ENCODE measurements at regions not wholly inside any gene's neighbourhood (a gene's known extent, or its start where the extent isn't known, plus 50 kb on each side); places are given as distances from the start of the nearest gene placed in this dataset.

GRCh38 chr9:74357577-74357976 is 139.6 kb upstream of the RORB start:
- H4K20me1 ChIP-seq (ENCODE audit: insufficient read depth), result no peaks in the 10 kb centered on the region
- no peaks in the 10 kb centered on the region for H3F3A ChIP-seq (replicated peaks; ENCODE audit: insufficient read depth)
- H3K4me3 ChIP-seq (ENCODE audit: low read depth in 2 of 2, low read length in 1 of 2), result no peak overlapping the region
- H3K4me1 ChIP-seq (ENCODE audit: control insufficient read depth in 1 of 2, insufficient read depth in 2 of 2, low read depth in 1 of 2, low read length in 1 of 2), result peaks cover 0 to 9% of the 10 kb centered on the region in 2 experiments; a peak in 2 of 4 replicates
- POLR2A ChIA-PET, result no interaction called here
- no peaks in the 10 kb centered on the region for H3K79me2 ChIP-seq (ENCODE audit: insufficient read depth)
- H3K9me2 ChIP-seq, result no peaks in the 10 kb centered on the region
- H2AFZ ChIP-seq (ENCODE audit: low read depth), result no peak overlapping the region
- 0% methylated on average over 2 of the region's 2 CpGs for WGBS (ENCODE audit: low lambda C conversion rate)
- H3K27ac ChIP-seq (ENCODE audit: low read depth in 2 of 2, low read length in 1 of 2), result peak overlapping the region in 1 of 2 experiments; percentile 89; a peak in 2 of 4 replicates
- DNase-seq, result peak; percentile 10
- H3K4me2 ChIP-seq, result no peak overlapping the region
- no peak overlapping the region for H3K9ac ChIP-seq
- H3K27me3 ChIP-seq (ENCODE audit: insufficient read depth), result no peaks in the 10 kb centered on the region
- TF ChIP-seq RAD21 (IDR thresholded peaks at IDR 0.05; ENCODE audit: low read length) (no peak; the same call in 1 of the 2 replicates), EP300 (IDR thresholded peaks at IDR 0.05; ENCODE audit: borderline replicate concordance in 1 of 2, low read depth in 1 of 2, low read length in 1 of 2) (no peak), USF1 (IDR thresholded peaks at IDR 0.05; ENCODE audit: borderline replicate concordance, low read depth) (no peak), FOSL2 (IDR thresholded peaks at IDR 0.05; ENCODE audit: borderline replicate concordance, low read depth) (no peak), GATA2 (CRISPR knock-in tag; IDR thresholded peaks at IDR 0.05) (peak; percentile 54), CHD2 (IDR thresholded peaks at IDR 0.05; ENCODE audit: low read length, partially characterized antibody) (no peak)
- CTCF ChIA-PET, result interaction anchor here (1.0 kb wide), 1 partner anchor 24 kb away, joined by 3 read pairs; no protein-coding TSS in a partner anchor
- no peaks in the 10 kb centered on the region for H3K36me3 ChIP-seq (replicated peaks in 1 of 2; ENCODE audit: control insufficient read depth in 1 of 2, insufficient read depth in 2 of 2, low read length in 1 of 2)
- H3K9me3 ChIP-seq, result no peaks in the 10 kb centered on the region

DNA sequence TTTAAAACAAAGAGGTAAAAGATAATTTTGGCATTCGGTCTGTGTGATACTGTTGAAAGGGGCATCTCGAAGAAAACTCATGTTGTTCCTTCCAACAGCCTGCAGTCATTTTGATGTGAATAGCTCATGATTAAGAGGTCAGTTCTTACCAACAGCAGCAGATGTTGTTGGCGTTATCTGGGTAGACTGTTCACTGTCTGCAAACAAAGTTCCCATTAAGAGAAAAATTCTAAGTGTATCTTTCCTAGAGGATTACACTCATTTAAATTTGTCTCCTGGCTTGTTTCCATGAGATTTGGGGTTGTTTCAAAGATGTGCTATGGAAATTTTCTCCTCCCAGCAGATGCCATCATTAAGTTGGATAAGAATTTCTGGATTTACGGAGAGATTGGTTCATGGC is 138.2 kb upstream of the RORB start:
- CTCF ChIA-PET, result no interaction called here
- peak; percentile 42 for DNase-seq
- Histone ChIP-seq H3K36me3 (replicated peaks in 1 of 2; ENCODE audit: control insufficient read depth in 1 of 2, insufficient read depth in 2 of 2, low read length in 1 of 2) (no peaks in the 10 kb centered on the region), H3K79me2 (ENCODE audit: insufficient read depth) (no peaks in the 10 kb centered on the region), H3K27ac (ENCODE audit: low read depth in 2 of 2, low read length in 1 of 2) (peak overlapping the region in 1 of 2 experiments; percentile 89; a peak in 2 of 4 replicates), H3K9me2 (no peaks in the 10 kb centered on the region), H3K27me3 (ENCODE audit: insufficient read depth) (no peaks in the 10 kb centered on the region), H3K4me2 (no peak overlapping the region), H3F3A (replicated peaks; ENCODE audit: insufficient read depth) (no peaks in the 10 kb centered on the region), H3K9me3 (no peaks in the 10 kb centered on the region), H3K4me1 (ENCODE audit: control insufficient read depth in 1 of 2, insufficient read depth in 2 of 2, low read depth in 1 of 2, low read length in 1 of 2) (peaks cover 0 to 9% of the 10 kb centered on the region in 2 experiments; a peak in 2 of 4 replicates), H2AFZ (ENCODE audit: low read depth) (no peak overlapping the region), H3K4me3 (ENCODE audit: low read depth in 2 of 2, low read length in 1 of 2) (no peak overlapping the region), H3K9ac (no peak overlapping the region), H4K20me1 (ENCODE audit: insufficient read depth) (no peaks in the 10 kb centered on the region)
- 3% methylated on average over 4 of the region's 4 CpGs for WGBS (ENCODE audit: low lambda C conversion rate)
- TF ChIP-seq EP300 (IDR thresholded peaks at IDR 0.05; ENCODE audit: borderline replicate concordance in 1 of 2, low read depth in 1 of 2, low read length in 1 of 2) (peak; percentile 7 to 57; a peak in 1 of 4 replicates), GATA2 (CRISPR knock-in tag; IDR thresholded peaks at IDR 0.05) (0 out of 2 replicates have a peak, but pooled peaks have one; percentile 34), TEAD4 (IDR thresholded peaks at IDR 0.05; ENCODE audit: borderline replicate concordance, insufficient read depth) (peak; percentile 25; the same call in 1 of the 2 replicates), JUND (IDR thresholded peaks at IDR 0.05) (no peak)
- POLR2A ChIA-PET, result no interaction called here

- 43% methylated on average over 1 of the region's 1 CpG for WGBS (ENCODE audit: low lambda C conversion rate)
- POLR2A ChIA-PET, result no interaction called here
- TF ChIP-seq MXI1 (IDR thresholded peaks at IDR 0.05; ENCODE audit: low read depth, low read length), result no peak
- TF ChIP-seq EZH2phosphoT487 (IDR thresholded peaks at IDR 0.05; ENCODE audit: borderline replicate concordance, low read depth), result no peak
- no peak for TF ChIP-seq CTCF (IDR thresholded peaks at IDR 0.05)
- TF ChIP-seq SIN3A (IDR thresholded peaks at IDR 0.05; ENCODE audit: borderline replicate concordance, low read depth, low read length), result no peak
- TF ChIP-seq GABPA (IDR thresholded peaks at IDR 0.05; ENCODE audit: low read depth), result no peak
- TF ChIP-seq RCOR1 (IDR thresholded peaks at IDR 0.05; ENCODE audit: low read length), result no peak
- TF ChIP-seq RXRA (IDR thresholded peaks at IDR 0.05; ENCODE audit: borderline replicate concordance, low read depth), result no peak
- TF ChIP-seq JUND (IDR thresholded peaks at IDR 0.05), result no peak
- no peak for TF ChIP-seq ELF1 (IDR thresholded peaks at IDR 0.05)
- TF ChIP-seq NRF1 (IDR thresholded peaks at IDR 0.05; ENCODE audit: low read depth, low read length), result no peak
- TF ChIP-seq, protein P1, sequence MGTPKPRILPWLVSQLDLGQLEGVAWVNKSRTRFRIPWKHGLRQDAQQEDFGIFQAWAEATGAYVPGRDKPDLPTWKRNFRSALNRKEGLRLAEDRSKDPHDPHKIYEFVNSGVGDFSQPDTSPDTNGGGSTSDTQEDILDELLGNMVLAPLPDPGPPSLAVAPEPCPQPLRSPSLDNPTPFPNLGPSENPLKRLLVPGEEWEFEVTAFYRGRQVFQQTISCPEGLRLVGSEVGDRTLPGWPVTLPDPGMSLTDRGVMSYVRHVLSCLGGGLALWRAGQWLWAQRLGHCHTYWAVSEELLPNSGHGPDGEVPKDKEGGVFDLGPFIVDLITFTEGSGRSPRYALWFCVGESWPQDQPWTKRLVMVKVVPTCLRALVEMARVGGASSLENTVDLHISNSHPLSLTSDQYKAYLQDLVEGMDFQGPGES (IDR thresholded peaks at IDR 0.05; ENCODE audit: low read depth, low read length), result no peak
- no peak for TF ChIP-seq NFIC (IDR thresholded peaks at IDR 0.05; ENCODE audit: borderline replicate concordance)
- TF ChIP-seq YY1 (IDR thresholded peaks at IDR 0.05; ENCODE audit: low read depth), result no peak
- no peak for TF ChIP-seq EP300 (IDR thresholded peaks at IDR 0.05; ENCODE audit: borderline replicate concordance in 1 of 2, low read depth in 1 of 2, low read length in 1 of 2)
These were observed 135.6 kb upstream of the RORB start for GRCh38 chr9:74361508-74361907.

More at GRCh38 chr9:74361508-74361907, 135.6 kb upstream of the RORB start:
- Histone ChIP-seq H4K20me1 (ENCODE audit: insufficient read depth) (no peaks in the 10 kb centered on the region), H3K9me2 (no peaks in the 10 kb centered on the region), H2AFZ (ENCODE audit: low read depth) (no peak overlapping the region), H3K4me3 (ENCODE audit: low read depth in 2 of 2, low read length in 1 of 2) (no peak overlapping the region), H3K4me2 (no peak overlapping the region), H3K9ac (no peak overlapping the region), H3K27me3 (ENCODE audit: insufficient read depth) (no peaks in the 10 kb centered on the region), H3F3A (replicated peaks; ENCODE audit: insufficient read depth) (no peaks in the 10 kb centered on the region), H3K27ac (ENCODE audit: low read depth in 2 of 2, low read length in 1 of 2) (no peak overlapping the region), H3K9me3 (no peaks in the 10 kb centered on the region), H3K4me1 (ENCODE audit: control insufficient read depth in 1 of 2, insufficient read depth in 2 of 2, low read depth in 1 of 2, low read length in 1 of 2) (peaks cover 0 to 9% of the 10 kb centered on the region in 2 experiments; a peak in 2 of 4 replicates), H3K36me3 (replicated peaks in 1 of 2; ENCODE audit: control insufficient read depth in 1 of 2, insufficient read depth in 2 of 2, low read length in 1 of 2) (no peaks in the 10 kb centered on the region), H3K79me2 (ENCODE audit: insufficient read depth) (no peaks in the 10 kb centered on the region)
- CTCF ChIA-PET, result interaction anchor here (0.6 to 1.3 kb wide), 3 partner anchors 19 to 656 kb away, joined by 3 to 5 read pairs (median 4); no protein-coding TSS in a partner anchor
- no peak for DNase-seq

Measured in SK-N-SH (cell line).